Neural progenitor cell (in vitro differentiated cells): ENCODE measurements at regions not wholly inside any gene's neighbourhood (a gene's known extent, or its start where the extent isn't known, plus 50 kb on each side); places are given as distances from the start of the nearest gene placed in this dataset.
A peak's percentile ranks its signal among the peaks of the same experiment; 100 is the strongest.

ENCODE experiments used
- DNase-seq: peaks from one replicate; pipeline ENCODE4 v3.0.0-alpha.2; 2016; ENCODE audit warnings: low spot score
- H2AFZ ChIP-seq: fragments of 200-600 bp; sonication (generic); replicated peaks from 2 replicates; pipeline ENCODE4 v1.6.1; 2016; ENCODE audit warnings: antibody characterized with exemption
- H3F3A ChIP-seq: fragments of 200-600 bp; sonication (generic); 2 replicates; pipeline ENCODE4 v1.6.1; 2016; ENCODE audit warnings: antibody characterized with exemption, low read depth
- H3K27ac ChIP-seq: fragments of 200-600 bp; sonication (generic); 2 replicates; pipeline ENCODE4 v1.5.1; 2016; ENCODE audit warnings: mild to moderate bottlenecking
- H3K27me3 ChIP-seq: fragments of 200-600 bp; sonication (generic); 2 replicates; pipeline ENCODE4 v1.6.1; 2016; ENCODE audit warnings: mild to moderate bottlenecking, moderate library complexity
- H3K36me3 ChIP-seq: fragments of 200-600 bp; sonication (generic); 2 replicates; pipeline ENCODE4 v1.5.1; 2016
- H3K4me1 ChIP-seq: fragments of 200-600 bp; sonication (generic); 2 replicates; pipeline ENCODE4 v1.6.1; 2016; ENCODE audit warnings: mixed run types
- H3K4me2 ChIP-seq: fragments of 200-600 bp; sonication (generic); 2 replicates; pipeline ENCODE4 v1.6.1; 2016
- H3K4me3 ChIP-seq: fragments of 200-600 bp; sonication (generic); 2 replicates; pipeline ENCODE4 v1.5.1; 2016
- H3K79me2 ChIP-seq: fragments of 200-600 bp; sonication (generic); 2 replicates; pipeline ENCODE4 v1.6.1; 2016; ENCODE audit warnings: low read depth
- H3K9ac ChIP-seq: fragments of 200-600 bp; sonication (generic); 2 replicates; pipeline ENCODE4 v1.6.1; 2016
- H3K9me3 ChIP-seq: fragments of 200-600 bp; sonication (generic); 2 replicates; pipeline ENCODE4 v1.5.1; 2016; ENCODE audit warnings: low read depth
- H4K20me1 ChIP-seq: fragments of 200-600 bp; sonication (generic); 2 replicates; pipeline ENCODE4 v1.6.1; 2016; ENCODE audit warnings: low read depth
- H3K27ac Mint-ChIP-seq: 3 replicates; pipeline ENCODE4 v1.8.0; 2021; ENCODE audit warnings: mixed read lengths
- H3K27me3 Mint-ChIP-seq: 2 replicates; pipeline ENCODE4 v1.8.0; 2022; ENCODE audit warnings: low read depth, mild to moderate bottlenecking, inconsistent platforms, moderate library complexity, mixed read lengths; ENCODE audit not compliant: insufficient read depth
- H3K36me3 Mint-ChIP-seq: 3 replicates; pipeline ENCODE4 v1.8.0; 2021; ENCODE audit warnings: mixed read lengths
- H3K4me1 Mint-ChIP-seq: 3 replicates; pipeline ENCODE4 v1.8.0; 2021; ENCODE audit warnings: mixed read lengths
- H3K4me3 Mint-ChIP-seq: 3 replicates; pipeline ENCODE4 v1.8.0; 2021; ENCODE audit warnings: mild to moderate bottlenecking, moderate library complexity, mixed read lengths
- H3K9me3 Mint-ChIP-seq: 3 replicates; pipeline ENCODE4 v1.8.0; 2020; ENCODE audit warnings: mixed read lengths
- EZH2 ChIP-seq: fragments of 200-600 bp; sonication (generic); IDR thresholded peaks from 2 replicates; pipeline ENCODE4 v1.6.1; 2017; ENCODE audit warnings: antibody characterized with exemption, mild to moderate bottlenecking, moderate library complexity
- EZH2phosphoT487 ChIP-seq: fragments of 200-600 bp; sonication (generic); IDR thresholded peaks from 2 replicates; pipeline ENCODE4 v1.6.1; 2017; ENCODE audit warnings: antibody characterized with exemption
- TF ChIP-seq, protein P1 (sequence below): fragments of 200-600 bp; sonication (generic); IDR thresholded peaks from 2 replicates; pipeline ENCODE4 v1.5.1; 2017; ENCODE audit warnings: antibody characterized with exemption, mild to moderate bottlenecking

DNA sequence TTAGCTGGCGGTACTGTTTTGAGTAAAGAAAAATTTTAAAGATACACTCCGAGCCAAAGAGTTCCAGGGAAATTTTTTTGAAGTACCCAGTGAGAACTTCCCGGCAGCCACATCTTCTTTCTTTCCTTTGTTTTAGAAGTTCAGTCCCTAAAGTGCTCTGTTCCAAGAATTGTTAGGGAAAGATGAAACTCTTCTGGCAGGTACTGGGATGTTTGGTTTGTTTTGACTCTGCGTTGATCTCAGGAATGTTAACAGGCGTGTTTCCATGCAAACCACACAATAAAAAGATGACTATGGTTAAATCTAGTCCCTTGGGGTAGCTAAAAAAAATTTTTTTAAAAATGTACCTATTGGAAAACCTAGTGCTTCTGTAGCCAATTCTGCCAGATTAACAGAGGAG, 224.7 kb upstream of the PHYHIPL start:
- no peaks in the 10 kb centered on the region for H3K79me2 ChIP-seq
- H3K9me3 ChIP-seq = no peaks in the 10 kb centered on the region
- H3K4me1 Mint-ChIP-seq = no peaks in the 10 kb centered on the region
- no peaks in the 10 kb centered on the region for H3K36me3 Mint-ChIP-seq
- H3K27me3 ChIP-seq = peaks cover 21% of the 10 kb centered on the region
- H3F3A ChIP-seq = no peaks in the 10 kb centered on the region
- no peak overlapping the region for H2AFZ ChIP-seq
- no peak overlapping the region for H3K4me3 Mint-ChIP-seq
- H3K27ac Mint-ChIP-seq = no peak overlapping the region
- no peak overlapping the region for H3K9ac ChIP-seq
- H3K27ac ChIP-seq = no peak overlapping the region
- no peaks in the 10 kb centered on the region for H3K27me3 Mint-ChIP-seq
- no peaks in the 10 kb centered on the region for H4K20me1 ChIP-seq
- no peaks in the 10 kb centered on the region for H3K9me3 Mint-ChIP-seq
- DNase-seq = no peak
- no peaks in the 10 kb centered on the region for H3K4me1 ChIP-seq
- no peaks in the 10 kb centered on the region for H3K36me3 ChIP-seq
- H3K4me2 ChIP-seq = no peak overlapping the region
- no peak overlapping the region for H3K4me3 ChIP-seq
- TF ChIP-seq, protein P1, sequence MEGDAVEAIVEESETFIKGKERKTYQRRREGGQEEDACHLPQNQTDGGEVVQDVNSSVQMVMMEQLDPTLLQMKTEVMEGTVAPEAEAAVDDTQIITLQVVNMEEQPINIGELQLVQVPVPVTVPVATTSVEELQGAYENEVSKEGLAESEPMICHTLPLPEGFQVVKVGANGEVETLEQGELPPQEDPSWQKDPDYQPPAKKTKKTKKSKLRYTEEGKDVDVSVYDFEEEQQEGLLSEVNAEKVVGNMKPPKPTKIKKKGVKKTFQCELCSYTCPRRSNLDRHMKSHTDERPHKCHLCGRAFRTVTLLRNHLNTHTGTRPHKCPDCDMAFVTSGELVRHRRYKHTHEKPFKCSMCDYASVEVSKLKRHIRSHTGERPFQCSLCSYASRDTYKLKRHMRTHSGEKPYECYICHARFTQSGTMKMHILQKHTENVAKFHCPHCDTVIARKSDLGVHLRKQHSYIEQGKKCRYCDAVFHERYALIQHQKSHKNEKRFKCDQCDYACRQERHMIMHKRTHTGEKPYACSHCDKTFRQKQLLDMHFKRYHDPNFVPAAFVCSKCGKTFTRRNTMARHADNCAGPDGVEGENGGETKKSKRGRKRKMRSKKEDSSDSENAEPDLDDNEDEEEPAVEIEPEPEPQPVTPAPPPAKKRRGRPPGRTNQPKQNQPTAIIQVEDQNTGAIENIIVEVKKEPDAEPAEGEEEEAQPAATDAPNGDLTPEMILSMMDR = no peak
- TF ChIP-seq EZH2 (no peak), EZH2phosphoT487 (no peak)

DNA sequence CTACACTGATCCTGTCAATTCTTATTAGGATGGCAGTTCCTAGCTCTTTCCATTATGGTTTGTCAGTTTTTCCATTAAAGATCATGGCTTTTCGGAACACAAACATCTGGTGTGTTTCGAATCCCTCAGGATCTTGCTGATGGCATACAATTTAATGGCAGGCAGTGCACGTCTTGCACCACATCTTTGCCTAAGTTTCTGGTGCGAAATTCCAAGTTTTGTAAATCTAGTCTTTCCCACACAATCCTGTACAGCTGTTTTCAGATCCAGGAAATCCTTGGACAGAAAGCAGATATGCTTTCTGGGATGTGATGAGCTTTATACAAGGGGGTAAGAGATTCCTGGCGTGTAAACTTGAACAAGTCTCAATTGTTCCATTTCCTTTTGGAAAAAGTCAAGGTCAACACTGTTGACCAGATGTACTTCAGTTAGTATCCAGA, 224.3 kb upstream of the PHYHIPL start:
- no peaks in the 10 kb centered on the region for H4K20me1 ChIP-seq
- H3K4me3 ChIP-seq = no peak overlapping the region
- no peaks in the 10 kb centered on the region for H3K9me3 ChIP-seq
- no peaks in the 10 kb centered on the region for H3K36me3 ChIP-seq
- H3K27ac ChIP-seq = no peak overlapping the region
- DNase-seq = no peak
- Mint-ChIP-seq H3K27ac (no peak overlapping the region), H3K27me3 (no peaks in the 10 kb centered on the region), H3K4me3 (no peak overlapping the region), H3K36me3 (no peaks in the 10 kb centered on the region), H3K9me3 (no peaks in the 10 kb centered on the region), H3K4me1 (no peaks in the 10 kb centered on the region)
- no peak overlapping the region for H2AFZ ChIP-seq
- no peaks in the 10 kb centered on the region for H3K79me2 ChIP-seq
- H3K9ac ChIP-seq = no peak overlapping the region
- no peaks in the 10 kb centered on the region for H3K4me1 ChIP-seq
- no peaks in the 10 kb centered on the region for H3F3A ChIP-seq
- no peak overlapping the region for H3K4me2 ChIP-seq
- H3K27me3 ChIP-seq = peaks cover 25% of the 10 kb centered on the region
- TF ChIP-seq EZH2 (no peak), EZH2phosphoT487 (no peak)
- TF ChIP-seq, protein P1 = no peak

DNA sequence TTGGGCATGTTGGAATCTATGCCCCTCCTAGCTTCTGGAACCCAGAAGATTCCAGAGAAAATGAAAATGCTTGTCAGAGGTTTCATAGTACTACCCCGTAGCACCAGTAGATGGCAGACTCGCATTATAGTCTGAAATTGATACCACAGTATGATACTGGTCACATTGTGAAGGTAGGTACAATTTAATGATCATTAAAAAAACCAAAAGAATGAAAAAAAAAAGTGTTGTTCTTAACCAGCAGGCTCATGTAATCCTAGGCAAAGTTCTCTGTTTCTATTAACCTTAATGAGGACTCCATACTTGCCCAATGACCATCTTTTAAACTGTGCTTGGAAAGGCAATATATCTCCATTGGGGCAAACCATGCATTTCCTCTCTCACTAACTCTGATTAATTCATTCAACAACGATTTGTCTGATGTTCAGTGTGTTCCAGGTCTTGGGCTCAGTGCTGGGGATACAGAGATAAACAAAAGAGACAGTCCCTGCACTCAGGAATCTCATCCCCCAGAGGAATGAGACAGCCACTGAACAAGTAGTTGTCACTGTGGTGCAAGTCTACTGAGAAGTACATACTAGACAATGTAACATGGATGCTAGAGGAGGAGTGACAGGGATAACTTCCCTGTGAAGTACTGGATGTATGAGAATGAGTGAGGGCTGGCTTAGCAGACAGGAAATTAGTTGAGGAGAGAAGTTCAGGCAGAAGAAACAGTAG, 223.5 kb upstream of the PHYHIPL start:
- Histone ChIP-seq H3F3A (no peaks in the 10 kb centered on the region), H4K20me1 (no peaks in the 10 kb centered on the region), H3K4me3 (no peak overlapping the region), H3K4me2 (no peak overlapping the region), H3K4me1 (no peaks in the 10 kb centered on the region), H2AFZ (no peak overlapping the region), H3K9me3 (no peaks in the 10 kb centered on the region), H3K79me2 (no peaks in the 10 kb centered on the region), H3K27me3 (peaks cover 32% of the 10 kb centered on the region), H3K36me3 (no peaks in the 10 kb centered on the region), H3K9ac (no peak overlapping the region), H3K27ac (no peak overlapping the region)
- Mint-ChIP-seq H3K9me3 (no peaks in the 10 kb centered on the region), H3K36me3 (no peaks in the 10 kb centered on the region), H3K4me1 (no peaks in the 10 kb centered on the region), H3K27ac (no peak overlapping the region), H3K4me3 (no peak overlapping the region), H3K27me3 (no peaks in the 10 kb centered on the region)
- TF ChIP-seq, protein P1 = peak; percentile 93
- no peak for TF ChIP-seq EZH2
- no peak for TF ChIP-seq EZH2phosphoT487
- DNase-seq = peak; percentile 64
